ENCODE measurements at regions not wholly inside any gene's neighbourhood (a gene's known extent, or its start where the extent isn't known, plus 50 kb on each side); places are given as distances from the start of the nearest gene placed in this dataset.
"Not testable (repeated sequence)": the region's sequence is repeated elsewhere in the genome, so short reads cannot be mapped to it uniquely, and the experiment has no call there.

DNA sequence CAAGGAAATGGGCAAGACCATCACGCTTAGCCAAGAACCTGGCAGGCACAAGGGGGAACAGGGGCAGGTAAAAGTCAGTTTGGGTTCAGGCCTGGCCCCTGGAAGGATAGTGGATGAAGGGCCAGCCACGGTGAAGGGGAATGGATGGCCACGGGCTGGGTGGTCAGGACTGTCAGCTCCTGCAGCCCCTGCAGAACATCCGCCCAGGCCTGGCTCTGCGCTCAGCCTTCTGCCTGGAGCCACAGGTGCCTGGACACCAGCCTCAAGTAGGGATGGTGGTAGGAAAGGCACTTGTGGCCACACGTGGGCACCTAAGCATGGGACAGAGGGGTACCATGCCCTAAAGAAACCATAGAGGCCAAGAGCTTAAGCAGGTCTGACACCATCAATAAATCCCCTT, 143.0 kb downstream of the TBC1D2B start:
- H3K27ac Mint-ChIP-seq; H3K27ac ChIP-seq (ENCODE audit: low read depth, low read length); H3K9me3 ChIP-seq (ENCODE audit: low read length); H3K4me3 ChIP-seq (ENCODE audit: low read length); CTCF ChIA-PET; H3K4me3 Mint-ChIP-seq; H3K4me1 ChIP-seq (ENCODE audit: insufficient read depth, low read length); H3K9me3 Mint-ChIP-seq; H3K27me3 ChIP-seq (ENCODE audit: insufficient read depth, low read length, poor library complexity, severe bottlenecking); H3K27me3 Mint-ChIP-seq; H3K36me3 ChIP-seq (ENCODE audit: insufficient read depth, low read length); POLR2A ChIA-PET; DNase-seq; H3K36me3 Mint-ChIP-seq; H3K4me1 Mint-ChIP-seq: not testable (repeated sequence)

DNA sequence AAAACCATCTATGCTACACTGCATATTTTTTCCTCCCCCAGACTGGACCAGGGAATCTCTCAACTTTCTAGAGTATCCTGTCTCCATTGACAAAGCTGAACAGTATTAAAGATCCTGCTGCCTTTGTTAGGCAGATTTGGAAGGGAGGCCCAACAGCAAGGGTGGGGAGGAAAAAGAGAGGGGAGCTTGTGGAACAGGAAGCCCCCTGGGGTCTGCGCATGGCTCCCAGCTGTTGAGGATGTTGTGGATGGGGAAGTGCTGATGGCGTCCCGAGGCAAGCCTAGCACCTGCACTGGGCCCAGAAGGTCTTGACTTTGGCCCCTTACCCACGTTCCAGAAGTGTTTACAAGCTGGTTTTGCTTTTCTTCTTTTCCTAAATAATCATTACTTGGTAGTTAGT, 146.6 kb downstream of the TBC1D2B start:
- H3K4me1 Mint-ChIP-seq; H3K4me3 Mint-ChIP-seq; CTCF ChIA-PET; H3K36me3 Mint-ChIP-seq; H3K27me3 Mint-ChIP-seq; H3K9me3 ChIP-seq (ENCODE audit: low read length); H3K36me3 ChIP-seq (ENCODE audit: insufficient read depth, low read length); H3K27ac ChIP-seq (ENCODE audit: low read depth, low read length); POLR2A ChIA-PET; H3K4me1 ChIP-seq (ENCODE audit: insufficient read depth, low read length); H3K4me3 ChIP-seq (ENCODE audit: low read length); DNase-seq; H3K9me3 Mint-ChIP-seq; H3K27me3 ChIP-seq (ENCODE audit: insufficient read depth, low read length, poor library complexity, severe bottlenecking): not testable (repeated sequence)
- peak overlapping the region in 1 of 8 donors; percentile 9 for H3K27ac Mint-ChIP-seq

DNA sequence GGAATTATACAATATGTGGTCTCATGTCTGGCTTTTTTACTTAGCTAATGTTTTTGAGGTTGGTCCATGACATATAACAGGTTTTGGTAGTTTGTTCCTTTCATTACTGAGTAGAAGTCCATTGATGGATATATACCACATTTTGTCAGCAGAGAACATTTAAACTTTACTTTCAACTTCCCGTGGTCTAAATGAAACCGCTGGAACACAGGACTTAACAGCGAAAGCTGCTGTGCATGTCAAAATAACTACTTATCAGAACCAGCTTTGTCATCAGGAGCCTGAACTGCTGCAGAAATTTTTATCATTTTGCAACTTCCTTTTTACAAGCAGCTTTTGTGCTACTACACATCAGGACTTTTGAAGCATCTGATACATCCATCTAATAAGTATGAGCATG, 147.0 kb downstream of the TBC1D2B start:
- H3K4me1 Mint-ChIP-seq; H3K4me3 ChIP-seq (ENCODE audit: low read length); H3K27ac Mint-ChIP-seq; H3K36me3 ChIP-seq (ENCODE audit: insufficient read depth, low read length); H3K4me3 Mint-ChIP-seq; H3K9me3 ChIP-seq (ENCODE audit: low read length); H3K27me3 Mint-ChIP-seq; H3K4me1 ChIP-seq (ENCODE audit: insufficient read depth, low read length); CTCF ChIA-PET; POLR2A ChIA-PET; H3K27ac ChIP-seq (ENCODE audit: low read depth, low read length); DNase-seq; H3K27me3 ChIP-seq (ENCODE audit: insufficient read depth, low read length, poor library complexity, severe bottlenecking); H3K36me3 Mint-ChIP-seq; H3K9me3 Mint-ChIP-seq: not testable (repeated sequence)

DNA sequence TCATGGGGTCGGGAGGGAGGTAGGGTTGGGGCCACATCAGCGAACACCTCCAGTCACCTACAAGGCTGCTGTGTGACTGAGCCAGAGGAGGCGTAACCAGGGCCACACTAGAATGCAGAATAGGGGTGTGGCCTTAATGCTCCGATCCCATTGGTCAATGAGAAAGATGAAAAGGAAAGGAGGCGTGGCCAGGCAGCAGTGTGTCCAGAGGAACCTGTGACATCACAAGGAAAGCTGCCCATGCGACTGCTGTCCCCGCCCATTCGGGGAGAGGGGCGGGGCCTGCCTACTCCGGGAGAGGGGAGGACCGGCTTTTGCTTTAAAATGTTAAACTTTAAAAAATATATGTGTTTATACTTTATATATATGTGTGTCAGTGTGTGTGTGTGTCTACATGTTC, 150.7 kb downstream of the TBC1D2B start:
- H3K9me3 Mint-ChIP-seq; H3K4me3 Mint-ChIP-seq; H3K27me3 ChIP-seq (ENCODE audit: insufficient read depth, low read length, poor library complexity, severe bottlenecking); H3K9me3 ChIP-seq (ENCODE audit: low read length); H3K4me1 ChIP-seq (ENCODE audit: insufficient read depth, low read length); H3K4me3 ChIP-seq (ENCODE audit: low read length); H3K27ac Mint-ChIP-seq; H3K36me3 Mint-ChIP-seq; H3K27me3 Mint-ChIP-seq; POLR2A ChIA-PET; H3K27ac ChIP-seq (ENCODE audit: low read depth, low read length); H3K4me1 Mint-ChIP-seq; CTCF ChIA-PET; DNase-seq; H3K36me3 ChIP-seq (ENCODE audit: insufficient read depth, low read length): not testable (repeated sequence)

DNA sequence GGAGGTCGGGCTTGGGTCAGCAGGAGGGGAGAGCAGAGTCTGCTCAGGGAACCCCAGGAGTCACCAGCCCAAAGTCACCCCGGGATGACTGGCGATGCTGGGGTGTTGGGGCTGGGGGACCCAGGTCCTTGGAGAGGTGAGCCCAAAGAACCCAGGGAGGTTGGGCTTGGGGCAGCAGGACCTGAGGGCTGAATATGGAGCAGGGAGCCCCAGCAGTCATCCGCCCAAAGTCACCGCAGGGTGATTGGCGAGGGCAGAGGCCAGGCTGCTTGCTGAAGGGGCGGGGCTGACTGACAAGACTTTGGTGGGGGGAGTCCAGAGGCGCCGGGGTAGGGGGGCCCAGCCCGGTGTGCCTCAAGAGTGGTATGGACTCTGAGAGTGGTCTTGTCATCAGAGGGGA, 151.2 kb downstream of the TBC1D2B start:
- not testable (repeated sequence) for H3K27me3 Mint-ChIP-seq, H3K9me3 Mint-ChIP-seq

DNA sequence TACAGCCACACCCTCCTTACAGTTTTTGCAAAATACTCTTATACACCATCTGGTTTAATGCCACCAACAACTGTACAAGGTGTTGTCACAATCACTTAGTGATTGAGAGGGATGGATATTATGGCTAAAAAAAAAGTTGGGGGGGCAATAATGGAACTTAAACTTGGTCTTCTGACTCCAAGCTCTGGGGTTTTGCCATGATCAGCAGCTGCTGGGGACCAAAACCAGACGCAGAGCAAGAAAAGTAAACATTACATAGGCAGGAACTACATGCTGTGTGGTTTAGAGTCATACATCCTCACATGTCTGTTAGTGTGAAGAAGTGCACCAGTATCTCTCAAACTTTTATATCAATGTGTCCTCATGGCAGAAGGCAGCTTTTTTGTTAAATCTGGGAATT, 152.4 kb downstream of the TBC1D2B start:
- H3K36me3 ChIP-seq (ENCODE audit: insufficient read depth, low read length); H3K4me3 ChIP-seq (ENCODE audit: low read length); H3K36me3 Mint-ChIP-seq; H3K27me3 ChIP-seq (ENCODE audit: insufficient read depth, low read length, poor library complexity, severe bottlenecking); H3K27me3 Mint-ChIP-seq; H3K27ac Mint-ChIP-seq; H3K9me3 ChIP-seq (ENCODE audit: low read length); CTCF ChIA-PET; H3K4me3 Mint-ChIP-seq; DNase-seq; H3K4me1 ChIP-seq (ENCODE audit: insufficient read depth, low read length); POLR2A ChIA-PET; H3K27ac ChIP-seq (ENCODE audit: low read depth, low read length); H3K9me3 Mint-ChIP-seq; H3K4me1 Mint-ChIP-seq: not testable (repeated sequence)

More for the DNA sequence above, 151.2 kb downstream of the TBC1D2B start:
- H3K36me3 Mint-ChIP-seq; H3K27ac ChIP-seq (ENCODE audit: low read depth, low read length); H3K27me3 ChIP-seq (ENCODE audit: insufficient read depth, low read length, poor library complexity, severe bottlenecking); H3K9me3 ChIP-seq (ENCODE audit: low read length); H3K27ac Mint-ChIP-seq; H3K4me1 ChIP-seq (ENCODE audit: insufficient read depth, low read length); H3K36me3 ChIP-seq (ENCODE audit: insufficient read depth, low read length); CTCF ChIA-PET; H3K4me1 Mint-ChIP-seq; DNase-seq; H3K4me3 Mint-ChIP-seq; POLR2A ChIA-PET; H3K4me3 ChIP-seq (ENCODE audit: low read length): not testable (repeated sequence)

DNA sequence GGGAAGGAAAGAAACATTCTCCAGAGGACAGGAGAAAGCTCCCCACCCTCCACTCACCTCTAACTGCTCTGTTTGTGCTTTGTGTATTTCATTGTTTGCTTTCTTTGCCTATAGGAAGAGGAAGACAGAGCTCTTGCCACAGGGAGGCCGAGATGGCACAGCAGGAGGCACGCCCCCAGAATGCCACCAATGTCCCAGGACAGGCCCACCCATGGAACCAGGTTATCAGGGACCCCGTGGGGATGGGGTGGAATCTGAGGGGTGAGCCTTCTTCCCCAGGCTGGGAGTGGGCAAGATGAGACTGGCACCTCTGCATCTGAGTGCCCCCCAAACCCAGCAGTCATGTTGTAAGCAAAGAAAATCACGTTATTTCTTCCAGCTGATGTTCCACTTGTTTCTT, 155.8 kb downstream of the TBC1D2B start:
- ChIA-PET CTCF (no interaction called here), POLR2A (no interaction called here)
- H3K36me3 Mint-ChIP-seq: no peaks in the 10 kb centered on the region
- no peaks in the 10 kb centered on the region for H3K4me1 Mint-ChIP-seq
- no peak for DNase-seq
- H3K27me3 ChIP-seq (ENCODE audit: insufficient read depth, low read length, poor library complexity, severe bottlenecking): no peaks in the 10 kb centered on the region
- H3K9me3 Mint-ChIP-seq: no peaks in the 10 kb centered on the region
- no peaks in the 10 kb centered on the region for H3K36me3 ChIP-seq (ENCODE audit: insufficient read depth, low read length)
- H3K27ac ChIP-seq (ENCODE audit: low read depth, low read length): no peak overlapping the region
- no peaks in the 10 kb centered on the region for H3K9me3 ChIP-seq (ENCODE audit: low read length)
- H3K4me1 ChIP-seq (ENCODE audit: insufficient read depth, low read length): no peaks in the 10 kb centered on the region
- H3K27ac Mint-ChIP-seq: no peak overlapping the region
- peaks cover 4 to 14% of the 10 kb centered on the region in 2 donors for H3K27me3 Mint-ChIP-seq
- no peak overlapping the region for H3K4me3 ChIP-seq (ENCODE audit: low read length)
- no peak overlapping the region for H3K4me3 Mint-ChIP-seq

DNA sequence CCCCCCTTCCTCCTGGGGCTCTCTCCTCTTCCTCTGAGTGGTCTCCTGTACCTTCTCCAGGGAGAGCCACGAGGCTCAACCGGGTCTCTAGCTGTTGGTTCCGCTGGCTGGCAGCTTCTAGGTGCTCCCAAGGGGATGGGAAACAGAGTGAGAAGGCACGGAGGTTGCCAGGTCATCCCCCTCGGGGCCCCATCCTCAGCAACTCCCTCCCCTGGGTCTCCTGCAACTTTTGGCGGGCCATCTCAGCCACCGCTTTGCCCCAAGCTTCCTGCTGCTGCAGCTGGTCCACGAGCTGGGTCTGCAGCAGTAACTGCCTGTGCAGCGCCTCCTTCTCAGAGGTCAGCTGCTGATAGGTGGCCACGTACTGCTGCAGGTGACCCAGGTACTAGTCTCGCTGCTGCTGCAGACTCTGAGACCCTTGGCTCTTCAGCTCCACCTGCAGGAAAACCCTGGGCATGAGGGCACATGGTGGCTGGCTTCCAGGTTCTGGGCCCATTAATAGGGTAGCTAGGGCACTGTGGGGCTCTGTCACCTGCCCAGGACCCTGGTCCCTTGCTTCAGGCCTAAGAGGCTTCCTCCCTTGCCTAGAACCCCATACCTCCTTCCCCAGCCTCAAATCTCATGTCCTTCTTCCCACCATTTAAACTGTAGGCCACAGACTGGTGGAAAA, 160.4 kb downstream of the TBC1D2B start:
- CTCF ChIA-PET: not testable (repeated sequence)

DNA sequence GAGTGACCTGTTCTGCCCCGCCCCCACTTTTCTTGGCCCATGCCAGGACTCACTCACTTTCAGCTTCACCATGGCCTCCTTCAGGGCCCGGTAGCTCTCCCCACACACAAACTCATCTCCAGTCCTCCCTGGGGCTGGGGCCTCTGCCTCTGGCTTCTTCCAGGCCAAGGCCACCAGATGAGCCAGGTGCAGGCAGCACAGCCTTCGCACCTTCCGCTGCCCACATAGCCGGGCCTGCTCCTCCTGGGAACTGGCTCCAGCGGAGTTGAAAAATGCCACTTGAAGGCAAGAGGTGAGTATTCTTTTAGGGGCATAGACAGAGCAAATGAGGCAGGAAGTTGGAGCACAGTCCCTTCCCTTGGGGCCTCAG, 161.6 kb downstream of the TBC1D2B start:
- DNase-seq; H3K9me3 ChIP-seq (ENCODE audit: low read length); H3K27ac Mint-ChIP-seq; H3K9me3 Mint-ChIP-seq; POLR2A ChIA-PET; H3K4me3 ChIP-seq (ENCODE audit: low read length); H3K4me3 Mint-ChIP-seq; H3K4me1 Mint-ChIP-seq; H3K4me1 ChIP-seq (ENCODE audit: insufficient read depth, low read length); H3K27ac ChIP-seq (ENCODE audit: low read depth, low read length); H3K36me3 Mint-ChIP-seq; CTCF ChIA-PET; H3K27me3 ChIP-seq (ENCODE audit: insufficient read depth, low read length, poor library complexity, severe bottlenecking); H3K27me3 Mint-ChIP-seq; H3K36me3 ChIP-seq (ENCODE audit: insufficient read depth, low read length): not testable (repeated sequence)

More for the DNA sequence above, 160.4 kb downstream of the TBC1D2B start:
- H3K36me3 ChIP-seq (ENCODE audit: insufficient read depth, low read length); H3K4me1 Mint-ChIP-seq; H3K27ac ChIP-seq (ENCODE audit: low read depth, low read length); DNase-seq; H3K9me3 ChIP-seq (ENCODE audit: low read length); H3K27me3 ChIP-seq (ENCODE audit: insufficient read depth, low read length, poor library complexity, severe bottlenecking); POLR2A ChIA-PET; H3K4me1 ChIP-seq (ENCODE audit: insufficient read depth, low read length); H3K4me3 Mint-ChIP-seq; H3K9me3 Mint-ChIP-seq; H3K36me3 Mint-ChIP-seq; H3K4me3 ChIP-seq (ENCODE audit: low read length): not testable (repeated sequence)
- H3K27me3 Mint-ChIP-seq: peaks cover 6 to 14% of the 10 kb centered on the region in 2 donors
- H3K27ac Mint-ChIP-seq: peak overlapping the region in 1 of 8 donors; percentile 55

All from CD8-positive, alpha-beta memory T cell (primary cell).